Lower leg skin (tissue), 3 donors: ENCODE measurements at regions not wholly inside any gene's neighbourhood (a gene's known extent, or its start where the extent isn't known, plus 50 kb on each side); places are given as distances from the start of the nearest gene placed in this dataset.

Experiments
- CTCF ChIP-seq, 3 donors: fragments of 450-650 bp; IDR thresholded peaks; one replicate each; pipeline ENCODE4 v1.5.1; 2016; ENCODE audit warnings: antibody characterized with exemption in 3 of 3, mild to moderate bottlenecking in 3 of 3, moderate library complexity in 2 of 3
- POLR2A ChIP-seq, 2 donors: fragments of 450-650 bp; IDR thresholded peaks; one replicate each; pipeline ENCODE4 v1.6.1; 2016 to 2017; ENCODE audit warnings: antibody characterized with exemption in 2 of 2, mild to moderate bottlenecking in 1 of 2, moderate library complexity in 1 of 2

DNA sequence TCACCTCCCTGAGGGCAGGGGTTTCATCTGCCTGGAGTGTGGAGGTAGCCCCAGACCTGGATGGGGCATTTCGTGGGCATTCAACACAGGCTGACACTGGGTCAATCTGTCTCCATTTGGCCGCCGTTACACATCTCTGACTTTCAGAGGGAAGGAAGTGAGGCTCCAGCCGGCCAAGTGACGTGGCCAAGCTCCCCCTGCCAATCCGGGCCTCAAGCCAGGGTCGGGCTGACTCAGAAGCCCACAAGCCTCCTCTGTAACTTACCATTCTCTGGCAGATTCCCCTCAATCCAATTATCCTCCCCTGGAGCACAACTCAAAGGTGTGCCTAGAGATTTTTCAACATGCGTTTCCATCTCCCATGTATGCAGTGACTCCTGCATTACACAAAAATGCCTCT, 227.6 kb downstream of the KLF13 start:
- TF ChIP-seq CTCF (IDR thresholded peaks at IDR 0.05), result no peak
- no peak for TF ChIP-seq POLR2A (IDR thresholded peaks at IDR 0.05)
